ENCODE measurements at regions not wholly inside any gene's neighbourhood (a gene's known extent, or its start where the extent isn't known, plus 50 kb on each side); places are given as distances from the start of the nearest gene placed in this dataset.
"Not testable (repeated sequence)": the region's sequence is repeated elsewhere in the genome, so short reads cannot be mapped to it uniquely, and the experiment has no call there.

- FAIRE-seq (no peak), DNase-seq (ENCODE audit: low read depth) (no peak)
- Histone ChIP-seq H3K27me3 (ENCODE audit: control insufficient read depth, insufficient read depth, low read length) (no peaks in the 10 kb centered on the region), H3K4me3 (ENCODE audit: low read depth, low read length) (no peak overlapping the region), H3K36me3 (ENCODE audit: control insufficient read depth, insufficient read depth, low read length) (no peaks in the 10 kb centered on the region)
- TF ChIP-seq, protein P1, sequence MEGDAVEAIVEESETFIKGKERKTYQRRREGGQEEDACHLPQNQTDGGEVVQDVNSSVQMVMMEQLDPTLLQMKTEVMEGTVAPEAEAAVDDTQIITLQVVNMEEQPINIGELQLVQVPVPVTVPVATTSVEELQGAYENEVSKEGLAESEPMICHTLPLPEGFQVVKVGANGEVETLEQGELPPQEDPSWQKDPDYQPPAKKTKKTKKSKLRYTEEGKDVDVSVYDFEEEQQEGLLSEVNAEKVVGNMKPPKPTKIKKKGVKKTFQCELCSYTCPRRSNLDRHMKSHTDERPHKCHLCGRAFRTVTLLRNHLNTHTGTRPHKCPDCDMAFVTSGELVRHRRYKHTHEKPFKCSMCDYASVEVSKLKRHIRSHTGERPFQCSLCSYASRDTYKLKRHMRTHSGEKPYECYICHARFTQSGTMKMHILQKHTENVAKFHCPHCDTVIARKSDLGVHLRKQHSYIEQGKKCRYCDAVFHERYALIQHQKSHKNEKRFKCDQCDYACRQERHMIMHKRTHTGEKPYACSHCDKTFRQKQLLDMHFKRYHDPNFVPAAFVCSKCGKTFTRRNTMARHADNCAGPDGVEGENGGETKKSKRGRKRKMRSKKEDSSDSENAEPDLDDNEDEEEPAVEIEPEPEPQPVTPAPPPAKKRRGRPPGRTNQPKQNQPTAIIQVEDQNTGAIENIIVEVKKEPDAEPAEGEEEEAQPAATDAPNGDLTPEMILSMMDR (IDR thresholded peaks at IDR 0.05; ENCODE audit: insufficient read depth, low read length, severe bottlenecking), result no peak
Observed at GRCh38 chr10:130971123-130971435, 340.4 kb downstream of the TCERG1L start.

- no peak for FAIRE-seq
Observed at GRCh38 chr10:130973127-130973839, 338.2 kb downstream of the TCERG1L start.

DNA sequence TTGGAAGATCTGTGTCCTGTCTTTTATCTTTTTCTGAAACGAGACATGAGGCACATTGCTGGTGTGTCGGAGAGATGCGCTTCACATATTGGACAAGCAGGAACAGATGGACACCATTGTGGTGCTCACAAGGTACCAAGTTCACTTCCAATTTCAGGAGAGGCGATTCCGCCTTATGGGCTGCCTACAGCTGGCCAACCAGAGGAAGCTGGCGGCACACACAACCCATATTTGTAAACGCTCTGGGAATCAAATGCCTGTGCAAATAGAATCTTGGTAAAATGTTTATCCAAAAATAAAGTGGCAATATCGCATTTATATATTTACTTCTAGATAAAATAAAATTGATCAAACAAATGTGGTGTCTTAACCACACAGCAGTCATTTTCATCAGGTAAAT is 337.4 kb downstream of the TCERG1L start:
- FAIRE-seq, result no peak
- Histone ChIP-seq H3K27me3 (ENCODE audit: control insufficient read depth, insufficient read depth, low read length) (no peaks in the 10 kb centered on the region), H3K4me3 (ENCODE audit: low read depth, low read length) (no peak overlapping the region), H3K36me3 (ENCODE audit: control insufficient read depth, insufficient read depth, low read length) (no peaks in the 10 kb centered on the region)
- TF ChIP-seq, protein P1 (IDR thresholded peaks at IDR 0.05; ENCODE audit: insufficient read depth, low read length, severe bottlenecking), result no peak
- no peak for DNase-seq (ENCODE audit: low read depth)

More at GRCh38 chr10:130973127-130973839, 338.2 kb downstream of the TCERG1L start:
- Histone ChIP-seq H3K27me3 (ENCODE audit: control insufficient read depth, insufficient read depth, low read length) (no peaks in the 10 kb centered on the region), H3K36me3 (ENCODE audit: control insufficient read depth, insufficient read depth, low read length) (no peaks in the 10 kb centered on the region), H3K4me3 (ENCODE audit: low read depth, low read length) (no peak overlapping the region)
- DNase-seq (ENCODE audit: low read depth), result no peak
- TF ChIP-seq, protein P1 (IDR thresholded peaks at IDR 0.05; ENCODE audit: insufficient read depth, low read length, severe bottlenecking), result no peak

DNA sequence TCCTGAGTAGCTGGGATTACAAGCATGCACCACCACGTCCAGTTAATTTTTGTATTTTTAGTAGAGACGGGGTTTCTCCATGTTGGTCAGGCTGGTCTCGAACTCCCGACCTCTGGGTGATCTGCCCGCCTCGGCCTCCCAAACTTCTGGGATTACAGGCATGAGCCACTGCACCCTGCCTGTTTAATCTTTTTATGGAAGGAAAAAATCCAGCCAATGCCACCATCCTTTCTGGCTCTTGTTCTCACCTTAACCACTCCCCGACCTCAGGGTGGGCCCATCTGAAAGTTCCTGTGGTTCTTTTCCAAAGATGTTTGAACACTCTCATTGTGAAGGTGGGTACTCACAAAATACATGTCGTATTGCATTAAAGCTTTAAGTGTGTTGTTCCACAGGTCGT is 336.2 kb downstream of the TCERG1L start:
- not testable (repeated sequence) for H3K36me3 ChIP-seq (ENCODE audit: control insufficient read depth, insufficient read depth, low read length); FAIRE-seq; H3K27me3 ChIP-seq (ENCODE audit: control insufficient read depth, insufficient read depth, low read length); H3K4me3 ChIP-seq (ENCODE audit: low read depth, low read length); DNase-seq (ENCODE audit: low read depth)

- TF ChIP-seq, protein P1 (IDR thresholded peaks at IDR 0.05; ENCODE audit: insufficient read depth, low read length, severe bottlenecking), result no peak
- no peak for DNase-seq (ENCODE audit: low read depth)
- Histone ChIP-seq H3K27me3 (ENCODE audit: control insufficient read depth, insufficient read depth, low read length) (no peaks in the 10 kb centered on the region), H3K36me3 (ENCODE audit: control insufficient read depth, insufficient read depth, low read length) (no peaks in the 10 kb centered on the region), H3K4me3 (ENCODE audit: low read depth, low read length) (no peak overlapping the region)
- FAIRE-seq, result no peak
Observed at GRCh38 chr10:130982802-130983201, 328.7 kb downstream of the TCERG1L start.

- TF ChIP-seq, protein P1 (IDR thresholded peaks at IDR 0.05; ENCODE audit: insufficient read depth, low read length, severe bottlenecking), result no peak
- FAIRE-seq, result no peak
- Histone ChIP-seq H3K27me3 (ENCODE audit: control insufficient read depth, insufficient read depth, low read length) (no peaks in the 10 kb centered on the region), H3K36me3 (ENCODE audit: control insufficient read depth, insufficient read depth, low read length) (no peaks in the 10 kb centered on the region), H3K4me3 (ENCODE audit: low read depth, low read length) (no peak overlapping the region)
- no peak for DNase-seq (ENCODE audit: low read depth)
Observed at GRCh38 chr10:130983749-130984148, 327.8 kb downstream of the TCERG1L start.

Data from bronchial epithelial cell (primary cell).